LNCAP (cell line): ENCODE measurements at regions not wholly inside any gene's neighbourhood (a gene's known extent, or its start where the extent isn't known, plus 50 kb on each side); places are given as distances from the start of the nearest gene placed in this dataset.

Source experiments
- TF ChIP-seq, protein P1 (sequence below): fragments of 450-650 bp; IDR thresholded peaks from 2 replicates; pipeline ENCODE4 v1.5.1; 2017; ENCODE audit warnings: mild to moderate bottlenecking

- TF ChIP-seq, protein P1, sequence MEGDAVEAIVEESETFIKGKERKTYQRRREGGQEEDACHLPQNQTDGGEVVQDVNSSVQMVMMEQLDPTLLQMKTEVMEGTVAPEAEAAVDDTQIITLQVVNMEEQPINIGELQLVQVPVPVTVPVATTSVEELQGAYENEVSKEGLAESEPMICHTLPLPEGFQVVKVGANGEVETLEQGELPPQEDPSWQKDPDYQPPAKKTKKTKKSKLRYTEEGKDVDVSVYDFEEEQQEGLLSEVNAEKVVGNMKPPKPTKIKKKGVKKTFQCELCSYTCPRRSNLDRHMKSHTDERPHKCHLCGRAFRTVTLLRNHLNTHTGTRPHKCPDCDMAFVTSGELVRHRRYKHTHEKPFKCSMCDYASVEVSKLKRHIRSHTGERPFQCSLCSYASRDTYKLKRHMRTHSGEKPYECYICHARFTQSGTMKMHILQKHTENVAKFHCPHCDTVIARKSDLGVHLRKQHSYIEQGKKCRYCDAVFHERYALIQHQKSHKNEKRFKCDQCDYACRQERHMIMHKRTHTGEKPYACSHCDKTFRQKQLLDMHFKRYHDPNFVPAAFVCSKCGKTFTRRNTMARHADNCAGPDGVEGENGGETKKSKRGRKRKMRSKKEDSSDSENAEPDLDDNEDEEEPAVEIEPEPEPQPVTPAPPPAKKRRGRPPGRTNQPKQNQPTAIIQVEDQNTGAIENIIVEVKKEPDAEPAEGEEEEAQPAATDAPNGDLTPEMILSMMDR: no peak
These were observed 383.8 kb upstream of the TENM3 start for GRCh38 chr4:181859439-181859838.

- TF ChIP-seq, protein P1: no peak
These were observed 383.0 kb upstream of the TENM3 start for GRCh38 chr4:181860157-181860556.

DNA sequence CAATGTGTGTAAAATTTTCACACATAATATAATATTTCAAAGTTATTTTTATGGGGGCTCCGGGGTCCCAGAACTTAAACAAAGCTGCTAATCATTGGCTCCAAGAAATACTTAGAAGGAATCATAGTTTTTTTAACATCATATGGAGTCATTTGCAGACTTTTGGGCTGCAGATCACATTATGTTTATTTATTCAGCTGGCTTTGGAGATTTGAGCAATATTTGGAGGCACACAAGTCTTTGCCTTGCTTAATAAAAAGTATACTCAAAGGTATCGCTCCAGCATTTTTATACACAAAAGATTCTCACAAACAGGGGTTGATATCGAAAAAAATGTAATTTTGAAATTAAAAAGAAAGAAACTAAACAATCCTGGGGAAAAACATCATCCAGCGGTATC is 382.5 kb upstream of the TENM3 start:
- TF ChIP-seq, protein P1: no peak

- TF ChIP-seq, protein P1: no peak
These were observed 379.3 kb upstream of the TENM3 start for GRCh38 chr4:181863856-181864255.

GRCh38 chr4:181870326-181870725 is 372.9 kb upstream of the TENM3 start:
- TF ChIP-seq, protein P1: no peak

- TF ChIP-seq, protein P1: no peak
These were observed 368.6 kb upstream of the TENM3 start for GRCh38 chr4:181874602-181875001.

DNA sequence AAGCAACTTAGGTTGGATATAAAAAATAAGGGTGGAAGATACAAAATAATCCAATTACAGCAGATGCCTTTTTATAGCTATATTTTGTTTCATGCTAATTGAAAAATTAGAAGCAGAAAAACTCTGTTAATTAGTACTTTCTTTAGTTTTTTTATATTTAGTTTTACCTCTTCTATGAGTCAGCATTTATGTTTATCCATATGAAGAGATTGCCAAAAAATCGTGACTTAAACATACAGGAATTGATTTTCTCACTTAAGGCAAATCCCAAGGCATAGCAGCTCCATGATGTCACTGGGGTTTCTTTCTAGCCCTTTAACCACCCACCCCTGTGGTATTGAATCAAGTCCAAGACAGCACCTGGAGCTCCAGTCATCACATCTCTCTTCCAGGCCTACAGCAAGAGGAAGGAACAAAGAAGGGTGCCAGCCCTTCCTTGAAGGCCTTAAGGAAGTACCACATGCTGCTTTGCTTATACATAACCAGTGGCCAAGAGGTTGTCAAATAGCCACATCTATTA is 365.8 kb upstream of the TENM3 start:
- TF ChIP-seq, protein P1: no peak

- TF ChIP-seq, protein P1: no peak
These were observed 353.2 kb upstream of the TENM3 start for GRCh38 chr4:181890031-181890430.
